HEK293 (cell line): ENCODE measurements at regions not wholly inside any gene's neighbourhood (a gene's known extent, or its start where the extent isn't known, plus 50 kb on each side); places are given as distances from the start of the nearest gene placed in this dataset.

Experiments used
- CTCF ChIA-PET: fragments of 350-600 bp; formaldehyde crosslinking; extraction: SDS; loops from one replicate; lab custom pipeline; 2021; ENCODE audit warnings: antibody characterized with exemption; lab: Yijun Ruan, JAX
- POLR2A ChIA-PET: fragments of 300-600 bp; formaldehyde crosslinking; extraction: SDS; loops from one replicate; lab custom pipeline; 2020; ENCODE audit warnings: antibody characterized with exemption, inconsistent platforms; lab: Yijun Ruan, JAX
- H3K27ac ChIP-seq: fragments of 200-500 bp; sonication (Bioruptor generic); 2 replicates; pipeline ENCODE4 v1.5.1; 2014; ENCODE audit warnings: low read depth, low read length, control low read depth, inconsistent platforms; ENCODE audit errors: extremely low read depth
- H3K36me3 ChIP-seq, 2 experiments: fragments of 200-500 bp in 1 of 2; sonication (Bioruptor generic) in 1 of 2; 1 replicate in 1 of 2; 2 replicates in 1 of 2; pipeline ENCODE4 v1.5.1; 2014 to 2017; ENCODE audit warnings: inconsistent platforms in 2 of 2, low read length in 2 of 2; ENCODE audit not compliant: control insufficient read depth in 2 of 2, insufficient read depth in 1 of 2
- H3K4me1 ChIP-seq: fragments of 200-500 bp; sonication (Bioruptor generic); 2 replicates; pipeline ENCODE4 v1.5.1; 2014; ENCODE audit warnings: mild to moderate bottlenecking, low read length, inconsistent platforms; ENCODE audit not compliant: control insufficient read depth, insufficient read depth
- H3K4me3 ChIP-seq: 2 replicates; pipeline ENCODE4 v1.5.1; 2011; ENCODE audit warnings: low read depth, mild to moderate bottlenecking, control low read depth, low read length, moderate library complexity
- H3K9me3 ChIP-seq: fragments of 200-500 bp; sonication (Bioruptor generic); 2 replicates; pipeline ENCODE4 v1.5.1; 2014; ENCODE audit warnings: low read depth, low read length, inconsistent platforms; ENCODE audit not compliant: control insufficient read depth, insufficient read depth
- ZBTB17 ChIP-seq: fragments of 450-650 bp; formaldehyde crosslinking; IDR thresholded peaks from 2 replicates; pipeline ENCODE4 v1.5.1; 2016; ENCODE audit warnings: missing biosample characterization, missing genetic modification characterization
- ZBTB8A ChIP-seq: fragments of 450-650 bp; formaldehyde crosslinking; IDR thresholded peaks from 2 replicates; pipeline ENCODE4 v1.5.1; 2016; ENCODE audit warnings: missing biosample characterization, missing genetic modification characterization
- ZFP37 ChIP-seq: fragments of 450-650 bp; formaldehyde crosslinking; IDR thresholded peaks from 2 replicates; pipeline ENCODE4 v1.5.1; 2016; ENCODE audit warnings: missing biosample characterization, missing genetic modification characterization
- ZFP69B ChIP-seq: fragments of 450-650 bp; formaldehyde crosslinking; IDR thresholded peaks from 2 replicates; pipeline ENCODE4 v1.5.1; 2016; ENCODE audit warnings: missing biosample characterization, missing genetic modification characterization
- ZNF133 ChIP-seq: fragments of 450-650 bp; formaldehyde crosslinking; IDR thresholded peaks from 2 replicates; pipeline ENCODE4 v1.5.1; 2016; ENCODE audit warnings: missing biosample characterization, missing genetic modification characterization
- ZNF214 ChIP-seq: fragments of 450-650 bp; formaldehyde crosslinking; IDR thresholded peaks from 2 replicates; pipeline ENCODE4 v1.5.1; 2017; ENCODE audit warnings: missing biosample characterization, mild to moderate bottlenecking, missing genetic modification characterization, borderline replicate concordance
- ZNF366 ChIP-seq: fragments of 450-650 bp; formaldehyde crosslinking; conservative IDR thresholded peaks from 2 replicates; pipeline ENCODE4 v1.5.1; 2016; ENCODE audit warnings: missing biosample characterization, missing genetic modification characterization
- ZNF426 ChIP-seq: fragments of 450-650 bp; formaldehyde crosslinking; IDR thresholded peaks from 2 replicates; pipeline ENCODE4 v1.5.1; 2017; ENCODE audit warnings: missing biosample characterization, missing genetic modification characterization, mild to moderate bottlenecking, inconsistent platforms, moderate library complexity
- ZNF433 ChIP-seq: fragments of 450-650 bp; formaldehyde crosslinking; IDR thresholded peaks from 2 replicates; pipeline ENCODE4 v1.5.1; 2016; ENCODE audit warnings: missing biosample characterization, missing genetic modification characterization, low read depth
- ZNF473 ChIP-seq: fragments of 450-650 bp; formaldehyde crosslinking; IDR thresholded peaks from 2 replicates; pipeline ENCODE4 v1.5.1; 2017; ENCODE audit warnings: missing biosample characterization, missing genetic modification characterization
- ZNF529 ChIP-seq: fragments of 450-650 bp; formaldehyde crosslinking; IDR thresholded peaks from 2 replicates; pipeline ENCODE4 v1.5.1; 2017; ENCODE audit warnings: missing genetic modification characterization, missing biosample characterization; ENCODE audit not compliant: insufficient replicate concordance
- ZNF548 ChIP-seq: fragments of 450-650 bp; formaldehyde crosslinking; IDR thresholded peaks from 2 replicates; pipeline ENCODE4 v1.5.1; 2016; ENCODE audit warnings: missing biosample characterization, missing genetic modification characterization
- ZNF658 ChIP-seq: fragments of 450-650 bp; formaldehyde crosslinking; IDR thresholded peaks from 2 replicates; pipeline ENCODE4; 2016; ENCODE audit warnings: missing biosample characterization, missing genetic modification characterization
- ZNF707 ChIP-seq: fragments of 450-650 bp; formaldehyde crosslinking; IDR thresholded peaks from 2 replicates; pipeline ENCODE4 v1.5.1; 2016; ENCODE audit warnings: missing biosample characterization, missing genetic modification characterization
- TF ChIP-seq, protein P1 (sequence below): fragments of 450-650 bp; formaldehyde crosslinking; IDR thresholded peaks from 2 replicates; pipeline ENCODE4 v1.5.1; 2017; ENCODE audit warnings: missing biosample characterization, mild to moderate bottlenecking, missing genetic modification characterization, moderate library complexity
- TF ChIP-seq, protein P2 (sequence below): fragments of 450-650 bp; formaldehyde crosslinking; IDR thresholded peaks from 2 replicates; pipeline ENCODE4 v1.5.1; 2016; ENCODE audit warnings: missing biosample characterization, missing genetic modification characterization, low read depth
- TF ChIP-seq, protein P3 (sequence below): fragments of 450-650 bp; formaldehyde crosslinking; IDR thresholded peaks from 2 replicates; pipeline ENCODE4 v1.5.1; 2016; ENCODE audit warnings: missing biosample characterization, missing genetic modification characterization

DNA sequence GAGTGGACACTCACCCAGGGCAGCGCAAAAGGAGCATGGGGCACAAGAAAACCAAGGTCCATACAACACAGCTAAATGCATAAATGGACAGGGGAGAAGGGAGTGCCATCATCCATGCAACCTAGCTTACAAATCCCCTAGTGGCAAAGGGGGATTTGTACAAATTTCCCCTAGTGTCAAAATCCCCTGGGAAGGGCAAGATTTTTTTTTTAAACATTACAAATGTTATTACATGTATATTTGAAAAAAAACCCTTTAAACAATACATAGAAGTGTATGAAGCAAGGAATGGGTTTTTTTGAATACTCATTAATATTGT is 89.6 kb upstream of the IVNS1ABP start:
- Histone ChIP-seq H3K27ac (no peak overlapping the region), H3K4me1 (no peaks in the 10 kb centered on the region), H3K4me3 (no peak overlapping the region), H3K36me3 (no peaks in the 10 kb centered on the region), H3K9me3 (no peaks in the 10 kb centered on the region)
- ChIA-PET CTCF (interaction anchor here (0.6 kb wide), 1 partner anchor 284 kb away, joined by 4 read pairs; no protein-coding TSS in a partner anchor), POLR2A (no interaction called here)
- no peak for TF ChIP-seq ZNF433 (tag by site-specific recombination)
- TF ChIP-seq, protein P1, sequence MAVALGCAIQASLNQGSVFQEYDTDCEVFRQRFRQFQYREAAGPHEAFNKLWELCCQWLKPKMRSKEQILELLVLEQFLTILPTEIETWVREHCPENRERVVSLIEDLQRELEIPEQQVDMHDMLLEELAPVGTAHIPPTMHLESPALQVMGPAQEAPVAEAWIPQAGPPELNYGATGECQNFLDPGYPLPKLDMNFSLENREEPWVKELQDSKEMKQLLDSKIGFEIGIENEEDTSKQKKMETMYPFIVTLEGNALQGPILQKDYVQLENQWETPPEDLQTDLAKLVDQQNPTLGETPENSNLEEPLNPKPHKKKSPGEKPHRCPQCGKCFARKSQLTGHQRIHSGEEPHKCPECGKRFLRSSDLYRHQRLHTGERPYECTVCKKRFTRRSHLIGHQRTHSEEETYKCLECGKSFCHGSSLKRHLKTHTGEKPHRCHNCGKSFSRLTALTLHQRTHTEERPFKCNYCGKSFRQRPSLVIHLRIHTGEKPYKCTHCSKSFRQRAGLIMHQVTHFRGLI (tag by site-specific recombination): no peak
- TF ChIP-seq ZNF548 (tag by site-specific recombination): no peak

DNA sequence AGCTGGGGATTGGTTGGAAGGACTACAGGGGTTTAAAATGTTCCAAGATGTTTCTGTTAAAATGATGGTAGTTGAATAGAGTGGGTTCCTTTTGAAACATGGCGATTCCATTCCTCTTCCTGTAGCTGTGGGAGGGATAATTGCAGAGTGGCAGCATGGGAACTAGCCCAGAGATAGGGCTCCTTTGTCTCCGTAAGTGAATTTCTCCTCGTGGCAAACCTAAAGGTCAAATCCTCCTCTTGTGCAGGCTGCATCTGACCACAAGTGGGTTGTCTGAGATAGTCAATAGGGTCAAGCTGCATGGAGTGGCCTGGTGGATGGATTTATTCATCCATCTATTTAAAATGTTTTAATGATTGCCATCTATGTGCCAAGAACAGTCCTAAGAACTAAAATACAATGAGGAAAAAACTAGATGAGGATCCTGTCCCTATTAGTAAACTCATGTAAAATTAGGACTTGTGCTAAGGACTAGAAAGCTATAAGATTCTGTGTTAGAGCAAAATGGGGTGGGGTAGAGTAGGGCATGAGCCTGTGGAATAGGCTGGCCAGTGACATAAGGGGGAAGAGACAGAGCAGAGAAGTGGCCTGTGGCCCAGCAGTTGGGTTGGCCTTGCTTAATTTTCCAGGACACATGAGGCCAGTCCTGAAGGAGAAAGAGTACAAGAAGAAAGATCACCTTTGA is 89.1 kb upstream of the IVNS1ABP start:
- no peaks in the 10 kb centered on the region for H3K4me1 ChIP-seq
- POLR2A ChIA-PET: no interaction called here
- no peak overlapping the region for H3K27ac ChIP-seq
- no peak overlapping the region for H3K4me3 ChIP-seq
- H3K36me3 ChIP-seq: no peaks in the 10 kb centered on the region
- TF ChIP-seq ZNF133 (tag by site-specific recombination) (no peak), ZNF473 (tag by site-specific recombination) (no peak), ZNF426 (tag by site-specific recombination) (no peak), ZNF214 (no peak), ZBTB17 (tag by site-specific recombination) (no peak), ZFP37 (tag by site-specific recombination) (no peak), ZNF529 (tag by site-specific recombination) (no peak)
- TF ChIP-seq, all 188 proteins: peak for 0
- H3K9me3 ChIP-seq: no peaks in the 10 kb centered on the region
- CTCF ChIA-PET: interaction anchor here (0.6 kb wide), 3 partner anchors 285 to 689 kb away, joined by 3 to 4 read pairs (median 3); no protein-coding TSS in a partner anchor

DNA sequence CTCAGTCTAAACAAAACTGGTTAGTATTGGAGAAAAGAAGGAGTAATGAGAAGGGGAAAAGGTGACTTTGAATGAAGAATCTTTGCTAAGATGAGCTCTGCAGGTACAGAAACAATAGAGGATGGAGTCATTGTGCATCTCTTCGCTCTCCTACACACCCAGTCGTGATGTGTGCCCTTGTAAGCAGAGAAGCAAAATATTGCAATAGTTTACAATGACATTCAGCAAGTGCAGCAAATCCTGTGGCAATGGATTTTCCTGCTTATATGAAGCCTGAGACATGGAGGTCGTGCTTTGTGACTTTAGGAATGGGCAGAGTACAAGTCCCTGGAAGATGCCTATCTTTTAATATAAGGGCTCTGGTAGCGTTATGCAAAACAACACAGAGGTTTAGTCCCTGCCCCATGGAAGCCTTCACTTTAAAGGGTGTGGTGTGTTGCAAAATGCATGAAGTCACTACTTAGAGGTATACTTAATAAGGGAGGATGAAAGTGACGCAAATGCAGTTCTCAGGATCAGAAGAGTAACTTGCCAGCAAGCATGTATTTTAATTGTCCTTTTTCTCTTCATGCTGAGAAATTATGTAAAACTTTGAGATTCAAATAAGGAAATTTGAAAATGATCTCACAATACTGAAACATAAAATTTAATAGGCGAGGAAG is 88.0 kb upstream of the IVNS1ABP start:
- H3K9me3 ChIP-seq: no peaks in the 10 kb centered on the region
- POLR2A ChIA-PET: no interaction called here
- no peak overlapping the region for H3K4me3 ChIP-seq
- H3K4me1 ChIP-seq: no peaks in the 10 kb centered on the region
- TF ChIP-seq ZNF707 (tag by site-specific recombination) (no peak), ZBTB8A (tag by site-specific recombination) (no peak), ZNF366 (no peak), ZFP69B (tag by site-specific recombination) (no peak), ZNF658 (tag by site-specific recombination) (no peak)
- TF ChIP-seq, protein P2, sequence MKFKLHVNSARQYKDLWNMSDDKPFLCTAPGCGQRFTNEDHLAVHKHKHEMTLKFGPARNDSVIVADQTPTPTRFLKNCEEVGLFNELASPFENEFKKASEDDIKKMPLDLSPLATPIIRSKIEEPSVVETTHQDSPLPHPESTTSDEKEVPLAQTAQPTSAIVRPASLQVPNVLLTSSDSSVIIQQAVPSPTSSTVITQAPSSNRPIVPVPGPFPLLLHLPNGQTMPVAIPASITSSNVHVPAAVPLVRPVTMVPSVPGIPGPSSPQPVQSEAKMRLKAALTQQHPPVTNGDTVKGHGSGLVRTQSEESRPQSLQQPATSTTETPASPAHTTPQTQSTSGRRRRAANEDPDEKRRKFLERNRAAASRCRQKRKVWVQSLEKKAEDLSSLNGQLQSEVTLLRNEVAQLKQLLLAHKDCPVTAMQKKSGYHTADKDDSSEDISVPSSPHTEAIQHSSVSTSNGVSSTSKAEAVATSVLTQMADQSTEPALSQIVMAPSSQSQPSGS (tag by site-specific recombination): no peak
- TF ChIP-seq, protein P3, sequence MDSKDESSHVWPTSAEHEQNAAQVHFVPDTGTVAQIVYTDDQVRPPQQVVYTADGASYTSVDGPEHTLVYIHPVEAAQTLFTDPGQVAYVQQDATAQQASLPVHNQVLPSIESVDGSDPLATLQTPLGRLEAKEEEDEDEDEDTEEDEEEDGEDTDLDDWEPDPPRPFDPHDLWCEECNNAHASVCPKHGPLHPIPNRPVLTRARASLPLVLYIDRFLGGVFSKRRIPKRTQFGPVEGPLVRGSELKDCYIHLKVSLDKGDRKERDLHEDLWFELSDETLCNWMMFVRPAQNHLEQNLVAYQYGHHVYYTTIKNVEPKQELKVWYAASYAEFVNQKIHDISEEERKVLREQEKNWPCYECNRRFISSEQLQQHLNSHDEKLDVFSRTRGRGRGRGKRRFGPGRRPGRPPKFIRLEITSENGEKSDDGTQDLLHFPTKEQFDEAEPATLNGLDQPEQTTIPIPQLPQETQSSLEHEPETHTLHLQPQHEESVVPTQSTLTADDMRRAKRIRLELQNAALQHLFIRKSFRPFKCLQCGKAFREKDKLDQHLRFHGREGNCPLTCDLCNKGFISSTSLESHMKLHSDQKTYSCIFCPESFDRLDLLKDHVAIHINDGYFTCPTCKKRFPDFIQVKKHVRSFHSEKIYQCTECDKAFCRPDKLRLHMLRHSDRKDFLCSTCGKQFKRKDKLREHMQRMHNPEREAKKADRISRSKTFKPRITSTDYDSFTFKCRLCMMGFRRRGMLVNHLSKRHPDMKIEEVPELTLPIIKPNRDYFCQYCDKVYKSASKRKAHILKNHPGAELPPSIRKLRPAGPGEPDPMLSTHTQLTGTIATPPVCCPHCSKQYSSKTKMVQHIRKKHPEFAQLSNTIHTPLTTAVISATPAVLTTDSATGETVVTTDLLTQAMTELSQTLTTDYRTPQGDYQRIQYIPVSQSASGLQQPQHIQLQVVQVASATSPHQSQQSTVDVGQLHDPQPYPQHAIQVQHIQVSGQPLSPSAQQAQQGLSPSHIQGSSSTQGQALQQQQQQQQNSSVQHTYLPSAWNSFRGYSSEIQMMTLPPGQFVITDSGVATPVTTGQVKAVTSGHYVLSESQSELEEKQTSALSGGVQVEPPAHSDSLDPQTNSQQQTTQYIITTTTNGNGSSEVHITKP: no peak
- TF ChIP-seq, all 188 proteins: peak for 0
- CTCF ChIA-PET: interaction anchor here (0.7 kb wide), 2 partner anchors 36 to 251 kb away, joined by 3 read pairs; no protein-coding TSS in a partner anchor
- Histone ChIP-seq H3K36me3 (no peaks in the 10 kb centered on the region), H3K27ac (no peak overlapping the region)
